Activated CD4-positive, alpha-beta T cell treated with anti-CD3 and anti-CD28 coated beads for 36 hours (primary cell): ENCODE measurements at regions not wholly inside any gene's neighbourhood (a gene's known extent, or its start where the extent isn't known, plus 50 kb on each side); places are given as distances from the start of the nearest gene placed in this dataset.

Experiments used
- ATAC-seq: fragments of 200-7000 bp; cut with Tn5 transposase; one replicate; pipeline ENCODE4 v1.10.0; 2021; ENCODE audit warnings: mild to moderate bottlenecking, moderate library complexity
- CTCF ChIA-PET: fragments of 350-600 bp; sonication (Branson Sonifier 250); formaldehyde crosslinking; loops from one replicate; lab custom pipeline; 2021; ENCODE audit warnings: antibody characterized with exemption; lab: Charles Lee
- POLR2A ChIA-PET: fragments of 350-600 bp; sonication (Branson Sonifier 250); formaldehyde crosslinking; loops from one replicate; lab custom pipeline; 2021; ENCODE audit warnings: antibody characterized with exemption, inconsistent platforms; lab: Charles Lee
- DNase-seq: peaks from one replicate; pipeline ENCODE4 v3.0.0-alpha.2; 2020
- H3K27ac Mint-ChIP-seq: one replicate; pipeline ENCODE4 v1.8.0; 2021; ENCODE audit warnings: mixed read lengths
- H3K27me3 Mint-ChIP-seq: one replicate; pipeline ENCODE4 v1.8.0; 2021; ENCODE audit warnings: mixed read lengths
- H3K36me3 Mint-ChIP-seq: one replicate; pipeline ENCODE4 v1.8.0; 2021; ENCODE audit warnings: low read depth, mixed read lengths
- H3K4me1 Mint-ChIP-seq: one replicate; pipeline ENCODE4 v1.8.0; 2021; ENCODE audit warnings: mixed read lengths
- H3K4me3 Mint-ChIP-seq: one replicate; pipeline ENCODE4 v1.8.0; 2021; ENCODE audit warnings: mild to moderate bottlenecking, moderate library complexity, mixed read lengths
- H3K9me3 Mint-ChIP-seq: one replicate; pipeline ENCODE4 v1.8.0; 2021; ENCODE audit warnings: low read depth, mixed read lengths
- intact Hi-C, 2 experiments: fragments of 100-400 bp; cut with DNase I in 1 of 2; cut with micrococcal nuclease in 1 of 2; formaldehyde crosslinking; loops; one replicate each; pipeline versions ENCODE4 v1.14.2 to v1.15.1; 2022 to 2024; cut with DNase I, micrococcal nuclease

GRCh38 chr12:71009430-71010142 is 89.0 kb upstream of the PTPRR start:
- Mint-ChIP-seq H3K36me3 (no peaks in the 10 kb centered on the region), H3K4me1 (no peaks in the 10 kb centered on the region), H3K27me3 (no peaks in the 10 kb centered on the region), H3K27ac (no peak overlapping the region), H3K9me3 (no peaks in the 10 kb centered on the region), H3K4me3 (no peak overlapping the region)
- DNase-seq (no peak), ATAC-seq (no peak)
- ChIA-PET CTCF (interaction anchor here (0.5 kb wide), 1 partner anchor 728 kb away, joined by 4 read pairs; no protein-coding TSS in a partner anchor), POLR2A (no interaction called here)
- intact Hi-C loops = no loop called here

- Mint-ChIP-seq H3K4me3 (no peak overlapping the region), H3K27me3 (no peaks in the 10 kb centered on the region), H3K27ac (no peak overlapping the region), H3K36me3 (no peaks in the 10 kb centered on the region), H3K9me3 (no peaks in the 10 kb centered on the region), H3K4me1 (no peaks in the 10 kb centered on the region)
- intact Hi-C loops = no loop called here
- ChIA-PET POLR2A (no interaction called here), CTCF (no interaction called here)
- DNase-seq (no peak), ATAC-seq (no peak)
Measured at GRCh38 chr12:71008616-71009015, 88.1 kb upstream of the PTPRR start.

- H3K4me3 Mint-ChIP-seq = no peak overlapping the region
- intact Hi-C loops = no loop called here
- no peak for ATAC-seq
Measured at GRCh38 chr12:71007781-71008404, 87.4 kb upstream of the PTPRR start.

GRCh38 chr12:71007020-71007419 is 86.5 kb upstream of the PTPRR start:
- ChIA-PET CTCF (no interaction called here), POLR2A (no interaction called here)
- Mint-ChIP-seq H3K27ac (no peak overlapping the region), H3K4me3 (no peak overlapping the region), H3K27me3 (no peaks in the 10 kb centered on the region), H3K36me3 (no peaks in the 10 kb centered on the region), H3K4me1 (no peaks in the 10 kb centered on the region), H3K9me3 (no peaks in the 10 kb centered on the region)
- DNase-seq (no peak), ATAC-seq (no peak)
- intact Hi-C loops = no loop called here

More at GRCh38 chr12:71007781-71008404, 87.4 kb upstream of the PTPRR start:
- no peak for DNase-seq
- Mint-ChIP-seq H3K27ac (no peak overlapping the region), H3K27me3 (no peaks in the 10 kb centered on the region), H3K36me3 (no peaks in the 10 kb centered on the region), H3K4me1 (no peaks in the 10 kb centered on the region), H3K9me3 (no peaks in the 10 kb centered on the region)
- CTCF ChIA-PET = no interaction called here
- POLR2A ChIA-PET = no interaction called here

- intact Hi-C loops = no loop called here
- CTCF ChIA-PET = no interaction called here
- no peaks in the 10 kb centered on the region for H3K9me3 Mint-ChIP-seq
- H3K36me3 Mint-ChIP-seq = no peaks in the 10 kb centered on the region
- H3K4me3 Mint-ChIP-seq = no peak overlapping the region
- no peak for DNase-seq
- no peaks in the 10 kb centered on the region for H3K27me3 Mint-ChIP-seq
- POLR2A ChIA-PET = no interaction called here
- no peaks in the 10 kb centered on the region for H3K4me1 Mint-ChIP-seq
- ATAC-seq = no peak
- no peak overlapping the region for H3K27ac Mint-ChIP-seq
Measured at GRCh38 chr12:71005166-71005565, 84.6 kb upstream of the PTPRR start.

GRCh38 chr12:71004578-71004977 is 84.0 kb upstream of the PTPRR start:
- intact Hi-C loops = no loop called here
- no peaks in the 10 kb centered on the region for H3K9me3 Mint-ChIP-seq
- DNase-seq (no peak), ATAC-seq (no peak)
- no peaks in the 10 kb centered on the region for H3K27me3 Mint-ChIP-seq
- no peak overlapping the region for H3K27ac Mint-ChIP-seq
- ChIA-PET CTCF (no interaction called here), POLR2A (no interaction called here)
- H3K36me3 Mint-ChIP-seq = no peaks in the 10 kb centered on the region
- no peak overlapping the region for H3K4me3 Mint-ChIP-seq
- H3K4me1 Mint-ChIP-seq = no peaks in the 10 kb centered on the region

- Mint-ChIP-seq H3K4me1 (no peaks in the 10 kb centered on the region), H3K36me3 (no peaks in the 10 kb centered on the region), H3K27me3 (no peaks in the 10 kb centered on the region), H3K27ac (no peak overlapping the region), H3K9me3 (no peaks in the 10 kb centered on the region), H3K4me3 (no peak overlapping the region)
- ATAC-seq (no peak), DNase-seq (no peak)
- POLR2A ChIA-PET = no interaction called here
- intact Hi-C loops = no loop called here
- CTCF ChIA-PET = no interaction called here
Measured at GRCh38 chr12:71000748-71001147, 80.2 kb upstream of the PTPRR start.

- ATAC-seq = no peak
- Mint-ChIP-seq H3K9me3 (no peaks in the 10 kb centered on the region), H3K4me1 (no peaks in the 10 kb centered on the region), H3K4me3 (no peak overlapping the region), H3K36me3 (no peaks in the 10 kb centered on the region), H3K27ac (no peak overlapping the region), H3K27me3 (peaks cover under 1% of the 10 kb centered on the region)
- POLR2A ChIA-PET = no interaction called here
- DNase-seq = no peak
- intact Hi-C loops = no loop called here
- CTCF ChIA-PET = no interaction called here
Measured at GRCh38 chr12:71000255-71000654, 79.7 kb upstream of the PTPRR start.

- H3K36me3 Mint-ChIP-seq = no peaks in the 10 kb centered on the region
- ATAC-seq = no peak
Measured at GRCh38 chr12:70994217-70994788, 73.8 kb upstream of the PTPRR start.

GRCh38 chr12:70989232-70989631 is 68.7 kb upstream of the PTPRR start:
- no peak overlapping the region for H3K4me3 Mint-ChIP-seq
- no peaks in the 10 kb centered on the region for H3K27me3 Mint-ChIP-seq

More at GRCh38 chr12:70994217-70994788, 73.8 kb upstream of the PTPRR start:
- Mint-ChIP-seq H3K4me3 (no peak overlapping the region), H3K27me3 (peaks cover 2% of the 10 kb centered on the region), H3K27ac (no peak overlapping the region), H3K4me1 (no peaks in the 10 kb centered on the region), H3K9me3 (no peaks in the 10 kb centered on the region)
- ChIA-PET CTCF (no interaction called here), POLR2A (no interaction called here)
- DNase-seq = no peak
- intact Hi-C loops = no loop called here

GRCh38 chr12:70985850-70986249 is 65.3 kb upstream of the PTPRR start:
- CTCF ChIA-PET = no interaction called here
- no peak overlapping the region for H3K4me3 Mint-ChIP-seq
- POLR2A ChIA-PET = no interaction called here
- no peak overlapping the region for H3K27ac Mint-ChIP-seq
- H3K4me1 Mint-ChIP-seq = no peaks in the 10 kb centered on the region
- H3K36me3 Mint-ChIP-seq = no peaks in the 10 kb centered on the region
- no peaks in the 10 kb centered on the region for H3K9me3 Mint-ChIP-seq
- intact Hi-C loops = no loop called here
- DNase-seq (no peak), ATAC-seq (no peak)
- no peaks in the 10 kb centered on the region for H3K27me3 Mint-ChIP-seq

More at GRCh38 chr12:70989232-70989631, 68.7 kb upstream of the PTPRR start:
- intact Hi-C loops = no loop called here
- Mint-ChIP-seq H3K4me1 (no peaks in the 10 kb centered on the region), H3K36me3 (no peaks in the 10 kb centered on the region), H3K9me3 (no peaks in the 10 kb centered on the region), H3K27ac (no peak overlapping the region)
- no peak for DNase-seq
- POLR2A ChIA-PET = no interaction called here
- CTCF ChIA-PET = no interaction called here
- ATAC-seq = no peak

- Mint-ChIP-seq H3K4me3 (no peak overlapping the region), H3K36me3 (no peaks in the 10 kb centered on the region), H3K4me1 (no peaks in the 10 kb centered on the region), H3K27ac (no peak overlapping the region), H3K9me3 (no peaks in the 10 kb centered on the region), H3K27me3 (no peaks in the 10 kb centered on the region)
- ATAC-seq = no peak
- intact Hi-C loops = no loop called here
- POLR2A ChIA-PET = no interaction called here
- CTCF ChIA-PET = no interaction called here
- no peak for DNase-seq
Measured at GRCh38 chr12:70983692-70984091, 63.2 kb upstream of the PTPRR start.
